HCT116 (cell line): ENCODE measurements at regions not wholly inside any gene's neighbourhood (a gene's known extent, or its start where the extent isn't known, plus 50 kb on each side); places are given as distances from the start of the nearest gene placed in this dataset.

ENCODE experiments used
- ATAC-seq: fragments of 200-7000 bp; cut with Tn5 transposase; 2 replicates; pipeline ENCODE4 v1.9.1; 2020; ENCODE audit warnings: mild to moderate bottlenecking, moderate library complexity
- BruUV-seq: library from RNA; stranded (reverse); fragments of 400-500 nt; replicated peaks from 2 replicates; lab custom pipeline; 2021; lab: Mats Ljungman, UMichigan
- CTCF ChIA-PET: fragments of 300-600 bp; sonication (Branson Sonifier 250); formaldehyde crosslinking; loops from one replicate; lab custom pipeline; 2021; ENCODE audit warnings: antibody characterized with exemption; lab: Charles Lee
- POLR2A ChIA-PET: fragments of 300-600, 350-600 bp; sonication (Branson Sonifier 250); formaldehyde crosslinking; loops from one replicate; lab custom pipeline; 2021; ENCODE audit warnings: antibody characterized with exemption; lab: Charles Lee
- RAD21 ChIA-PET, 2 experiments: fragments of 300-600 bp; sonication (Branson Sonifier 250); formaldehyde crosslinking; loops; one replicate each; lab custom pipeline; 2023; ENCODE audit warnings: low total read pairs in 2 of 2; ENCODE audit not compliant: uncharacterized antibody in 2 of 2, unreplicated experiment in 2 of 2, low non-redundant PET in 1 of 2; lab: Charles Lee
- DNase-seq: peaks from one replicate; pipeline ENCODE4 v3.0.0-alpha.2; 2010; ENCODE audit warnings: low read depth, low spot score
- H2AFZ ChIP-seq: fragments of 200-600 bp; shearing (Covaris generic), sonication (generic); 2 replicates; pipeline ENCODE4 v1.6.1; 2017; ENCODE audit warnings: low read depth, mixed run types, mixed read lengths, antibody characterized with exemption, low read length; ENCODE audit not compliant: poor library complexity, severe bottlenecking
- H3K27ac ChIP-seq: 2 replicates; pipeline ENCODE4 v1.5.1; 2012; ENCODE audit warnings: low read depth, low read length
- H3K27me3 ChIP-seq: fragments of 200-600 bp; sonication (generic); 2 replicates; pipeline ENCODE4 v1.6.1; 2016; ENCODE audit warnings: mixed run types, low read length, mixed read lengths; ENCODE audit not compliant: insufficient read depth
- H3K36me3 ChIP-seq, 2 experiments: fragments of 200-500 bp in 1 of 2; fragments of 200-600 bp in 1 of 2; sonication (Bioruptor generic) in 1 of 2; sonication (generic) in 1 of 2; 2 replicates each; pipeline versions ENCODE4 v1.5.1 to v1.6.1; 2014 to 2016; ENCODE audit warnings: low read length in 2 of 2, inconsistent platforms in 1 of 2, mixed read lengths in 1 of 2, mixed run types in 1 of 2; ENCODE audit not compliant: insufficient read depth in 2 of 2, control insufficient read depth in 1 of 2
- H3K4me1 ChIP-seq, 2 experiments: fragments of 200-600 bp in 1 of 2; sonication (generic) in 1 of 2; 2 replicates each; pipeline versions ENCODE4 v1.5.1 to v1.6.1; 2012 to 2017; ENCODE audit warnings: low read length in 2 of 2, inconsistent platforms in 1 of 2, mild to moderate bottlenecking in 1 of 2, mixed read lengths in 1 of 2, mixed run types in 1 of 2, moderate library complexity in 1 of 2; ENCODE audit not compliant: insufficient read depth in 2 of 2, control insufficient read depth in 1 of 2
- H3K4me2 ChIP-seq: fragments of 200-600 bp; sonication (generic); 2 replicates; pipeline ENCODE4 v1.6.1; 2017; ENCODE audit warnings: mixed run types, low read length, mixed read lengths
- H3K4me3 ChIP-seq, 2 experiments: fragments of 200-600 bp in 1 of 2; sonication (generic) in 1 of 2; replicated peaks in 1 of 2; 2 replicates each; pipeline ENCODE4 v1.5.1; 2011 to 2016; ENCODE audit warnings: low read length in 2 of 2, control low read depth in 1 of 2, low read depth in 1 of 2, mild to moderate bottlenecking in 1 of 2, mixed read lengths in 1 of 2, mixed run types in 1 of 2
- H3K79me2 ChIP-seq: fragments of 200-600 bp; sonication (generic); 2 replicates; pipeline ENCODE4 v1.6.1; 2017; ENCODE audit warnings: mild to moderate bottlenecking, mixed run types, low read length, moderate library complexity, mixed read lengths; ENCODE audit not compliant: insufficient read depth
- H3K9ac ChIP-seq: fragments of 200-600 bp; sonication (generic); 2 replicates; pipeline ENCODE4 v1.6.1; 2016; ENCODE audit warnings: low read length, mixed read lengths
- H3K9me2 ChIP-seq: fragments of 200-600 bp; sonication (generic), shearing (Covaris generic); 2 replicates; pipeline ENCODE4 v1.6.1; 2017; ENCODE audit warnings: mixed run types, mild to moderate bottlenecking, moderate library complexity; ENCODE audit not compliant: insufficient read depth
- H3K9me3 ChIP-seq, 2 experiments: fragments of 200-500 bp in 1 of 2; fragments of 200-600 bp in 1 of 2; sonication (Bioruptor generic) in 1 of 2; sonication (generic) in 1 of 2; 2 replicates each; pipeline ENCODE4 v1.6.1; 2014 to 2017; ENCODE audit warnings: low read length in 2 of 2, mixed read lengths in 2 of 2, inconsistent platforms in 1 of 2, low read depth in 1 of 2, mild to moderate bottlenecking in 1 of 2, mixed run types in 1 of 2, moderate library complexity in 1 of 2; ENCODE audit not compliant: control insufficient read depth in 1 of 2, insufficient read depth in 1 of 2
- H4K20me1 ChIP-seq: fragments of 200-600 bp; sonication (generic), shearing (Covaris generic); 2 replicates; pipeline ENCODE4 v1.6.1; 2017; ENCODE audit warnings: mixed run types, mild to moderate bottlenecking, moderate library complexity; ENCODE audit not compliant: insufficient read depth
- CBX3 ChIP-seq: IDR thresholded peaks from 2 replicates; pipeline ENCODE4 v1.6.1; 2012; ENCODE audit warnings: low read depth
- CEBPB ChIP-seq: IDR thresholded peaks from 2 replicates; pipeline ENCODE4 v1.6.1; 2012; ENCODE audit warnings: low read depth
- CTCF ChIP-seq, 3 experiments: fragments of 200-600 bp in 1 of 3; sonication (generic) in 1 of 3; IDR thresholded peaks in 2 of 3; conservative IDR thresholded peaks in 1 of 3; 2 replicates each; pipeline ENCODE4 v1.5.1; 2012 to 2017; ENCODE audit warnings: low read depth in 2 of 3, low read length in 2 of 3, antibody characterized with exemption in 1 of 3, borderline replicate concordance in 1 of 3, control low read depth in 1 of 3, mild to moderate bottlenecking in 1 of 3, mixed read lengths in 1 of 3, mixed run types in 1 of 3, moderate library complexity in 1 of 3; ENCODE audit not compliant: insufficient read depth in 1 of 3
- EGR1 ChIP-seq: IDR thresholded peaks from 2 replicates; pipeline ENCODE4 v1.6.1; 2012; ENCODE audit warnings: low read depth
- ELF1 ChIP-seq: IDR thresholded peaks from 2 replicates; pipeline ENCODE4 v1.6.1; 2012; ENCODE audit warnings: low read depth, borderline replicate concordance
- EZH2phosphoT487 ChIP-seq: fragments of 200-600 bp; IDR thresholded peaks from 2 replicates; pipeline ENCODE4 v1.6.1; 2018; ENCODE audit warnings: antibody characterized with exemption, borderline replicate concordance
- MAX ChIP-seq: IDR thresholded peaks from 2 replicates; pipeline ENCODE4 v1.6.1; 2012
- RAD21 ChIP-seq: IDR thresholded peaks from 2 replicates; pipeline ENCODE4 v1.6.1; 2012; ENCODE audit warnings: low read depth, mild to moderate bottlenecking
- YY1 ChIP-seq: IDR thresholded peaks from 2 replicates; pipeline ENCODE4 v1.6.1; 2011; ENCODE audit warnings: low read length, low read depth, moderate library complexity, mild to moderate bottlenecking; ENCODE audit not compliant: insufficient replicate concordance; ENCODE audit errors: extremely low read depth
- ZBTB33 ChIP-seq: IDR thresholded peaks from 2 replicates; pipeline ENCODE4 v1.6.1; 2011; ENCODE audit warnings: mild to moderate bottlenecking, low read length, moderate library complexity; ENCODE audit not compliant: insufficient replicate concordance; ENCODE audit errors: extremely low read depth
- intact Hi-C: fragments of 100-400 bp; cut with micrococcal nuclease; formaldehyde crosslinking; loops from 2 replicates; pipeline ENCODE4 v1.10.0; 2022

GRCh38 chr1:94600556-94600955 lies 59.0 kb upstream of the F3 start:
- CTCF ChIA-PET: interaction anchor here (0.9 to 1.5 kb wide), 2 partner anchors 9 to 73 kb away, joined by 3 read pairs; no protein-coding TSS in a partner anchor
- intact Hi-C loops: no loop called here
- DNase-seq: no peak

GRCh38 chr1:94599095-94599813 lies 57.7 kb upstream of the F3 start:
- intact Hi-C loops: loop anchor here (2.0 to 5.0 kb wide), 2 partner anchors 57 to 72 kb away; partner anchors contain the start of gene F3
- no peak overlapping the region for H3K27ac ChIP-seq
- CTCF ChIA-PET: interaction anchor here (1.1 to 1.8 kb wide), 3 partner anchors 39 to 78 kb away, joined by 3 to 9 read pairs (median 4); no protein-coding TSS in a partner anchor

More at GRCh38 chr1:94600556-94600955, 59.0 kb upstream of the F3 start:
- POLR2A ChIA-PET: no interaction called here
- BruUV-seq: no TSS peak
- Histone ChIP-seq H3K36me3 (no peaks in the 10 kb centered on the region), H2AFZ (no peak overlapping the region), H3K4me3 (no peak overlapping the region), H3K9me2 (no peaks in the 10 kb centered on the region), H3K9ac (no peak overlapping the region), H3K4me1 (peaks cover 9 to 62% of the 10 kb centered on the region in 2 experiments), H3K79me2 (no peaks in the 10 kb centered on the region), H3K4me2 (no peak overlapping the region), H3K9me3 (no peaks in the 10 kb centered on the region), H4K20me1 (no peaks in the 10 kb centered on the region), H3K27ac (no peak overlapping the region), H3K27me3 (no peaks in the 10 kb centered on the region)
- RAD21 ChIA-PET: no interaction called here
- TF ChIP-seq ELF1 (no peak), CEBPB (no peak), CBX3 (no peak), YY1 (no peak)
- no peak for ATAC-seq

More at GRCh38 chr1:94599095-94599813, 57.7 kb upstream of the F3 start:
- peak; percentile 75 for ATAC-seq
- Histone ChIP-seq H3K9me3 (no peaks in the 10 kb centered on the region), H3K4me3 (no peak overlapping the region), H3K36me3 (no peaks in the 10 kb centered on the region), H3K4me2 (no peak overlapping the region), H4K20me1 (no peaks in the 10 kb centered on the region), H2AFZ (no peak overlapping the region), H3K27me3 (no peaks in the 10 kb centered on the region), H3K9me2 (no peaks in the 10 kb centered on the region), H3K4me1 (peaks cover 0 to 59% of the 10 kb centered on the region in 2 experiments; a peak in 2 of 4 replicates), H3K79me2 (no peaks in the 10 kb centered on the region), H3K9ac (no peak overlapping the region)
- no peak for TF ChIP-seq MAX
- no peak for TF ChIP-seq ZBTB33
- TF ChIP-seq RAD21: peak; percentile 82
- TF ChIP-seq CTCF (IDR thresholded peaks at IDR 0.05 in 2 of 3, conservative IDR thresholded peaks at IDR 0.05 in 1 of 3; ENCODE audit: borderline replicate concordance in 1 of 3, insufficient read depth in 1 of 3, low read depth in 2 of 3, low read length in 2 of 3): peak; percentile 51 to 64 (median 58); a peak in 5 of 6 replicates
- 0 out of 2 replicates have a peak, but pooled peaks have one; percentile 11 for TF ChIP-seq CBX3
- TF ChIP-seq EGR1: no peak
- no peak for TF ChIP-seq EZH2phosphoT487
- RAD21 ChIA-PET: no interaction called here
- BruUV-seq: no TSS peak
- POLR2A ChIA-PET: interaction anchor here (0.5 kb wide), 1 partner anchor 16 kb away, joined by 4 read pairs; no protein-coding TSS in a partner anchor
- DNase-seq: no peak
